ENCODE measurements at regions not wholly inside any gene's neighbourhood (a gene's known extent, or its start where the extent isn't known, plus 50 kb on each side); places are given as distances from the start of the nearest gene placed in this dataset.

DNA sequence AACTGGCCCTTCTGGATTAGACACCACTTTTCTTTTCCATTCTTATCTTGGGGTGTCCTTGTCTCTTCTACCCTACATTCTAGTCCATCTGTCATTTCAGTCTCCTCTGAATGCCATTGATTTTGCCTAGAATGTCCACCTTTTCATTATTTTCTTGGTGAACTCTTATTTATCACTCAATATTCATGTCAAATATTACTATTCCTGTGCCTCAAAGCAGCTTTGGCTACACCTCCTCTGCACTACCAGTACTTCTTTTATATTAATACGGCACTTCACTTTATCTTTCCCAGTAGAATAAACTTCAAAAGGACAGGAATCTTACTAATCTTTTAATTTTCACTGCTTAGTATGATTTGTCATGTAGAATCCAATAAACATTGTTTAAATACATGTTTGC lies 186.4 kb upstream of the DPYD start:
- no peak for TF ChIP-seq TAF1 (IDR thresholded peaks at IDR 0.05; ENCODE audit: low read depth, low read length)
- no peak for TF ChIP-seq PAX5 (IDR thresholded peaks at IDR 0.05; ENCODE audit: insufficient read depth, low read length, severe bottlenecking)
- TF ChIP-seq POLR2AphosphoS5 (IDR thresholded peaks at IDR 0.05; ENCODE audit: low read depth, low read length) = no peak
- no peak for TF ChIP-seq SPI1 (IDR thresholded peaks at IDR 0.05; ENCODE audit: low read depth, low read length)
- FAIRE-seq = no peak
- no peak for DNase-seq (ENCODE audit: insufficient read length, low spot score)

DNA sequence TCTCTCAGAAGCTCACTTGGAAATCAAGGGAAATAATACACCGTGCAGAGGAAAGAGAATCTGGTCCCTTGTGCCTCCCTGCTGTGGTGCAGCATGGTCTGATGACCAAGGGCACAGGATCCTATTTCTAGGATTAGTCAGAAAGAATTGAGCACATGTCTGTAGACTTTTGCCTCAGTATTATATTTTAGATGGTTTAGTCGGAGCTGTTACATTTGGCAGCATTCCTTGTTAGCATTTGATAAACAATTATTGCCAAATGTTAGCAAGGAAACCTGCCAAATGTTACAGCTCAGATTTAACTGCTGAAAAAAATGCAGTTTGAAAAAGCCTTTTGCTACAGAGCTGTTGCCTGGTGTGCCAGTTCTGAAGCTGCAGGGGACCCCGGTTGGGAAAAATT lies 183.5 kb upstream of the DPYD start:
- DNase-seq (ENCODE audit: insufficient read length, low spot score) = no peak
- no peak for FAIRE-seq
- TF ChIP-seq SPI1 (IDR thresholded peaks at IDR 0.05; ENCODE audit: low read depth, low read length) (no peak), PAX5 (IDR thresholded peaks at IDR 0.05; ENCODE audit: insufficient read depth, low read length, severe bottlenecking) (no peak), POU2F2 (IDR thresholded peaks at IDR 0.05; ENCODE audit: low read depth, low read length) (no peak), POLR2AphosphoS5 (IDR thresholded peaks at IDR 0.05; ENCODE audit: low read depth, low read length) (no peak), POLR2A (IDR thresholded peaks at IDR 0.05; ENCODE audit: low read depth, low read length) (no peak), TAF1 (IDR thresholded peaks at IDR 0.05; ENCODE audit: low read depth, low read length) (no peak)

DNA sequence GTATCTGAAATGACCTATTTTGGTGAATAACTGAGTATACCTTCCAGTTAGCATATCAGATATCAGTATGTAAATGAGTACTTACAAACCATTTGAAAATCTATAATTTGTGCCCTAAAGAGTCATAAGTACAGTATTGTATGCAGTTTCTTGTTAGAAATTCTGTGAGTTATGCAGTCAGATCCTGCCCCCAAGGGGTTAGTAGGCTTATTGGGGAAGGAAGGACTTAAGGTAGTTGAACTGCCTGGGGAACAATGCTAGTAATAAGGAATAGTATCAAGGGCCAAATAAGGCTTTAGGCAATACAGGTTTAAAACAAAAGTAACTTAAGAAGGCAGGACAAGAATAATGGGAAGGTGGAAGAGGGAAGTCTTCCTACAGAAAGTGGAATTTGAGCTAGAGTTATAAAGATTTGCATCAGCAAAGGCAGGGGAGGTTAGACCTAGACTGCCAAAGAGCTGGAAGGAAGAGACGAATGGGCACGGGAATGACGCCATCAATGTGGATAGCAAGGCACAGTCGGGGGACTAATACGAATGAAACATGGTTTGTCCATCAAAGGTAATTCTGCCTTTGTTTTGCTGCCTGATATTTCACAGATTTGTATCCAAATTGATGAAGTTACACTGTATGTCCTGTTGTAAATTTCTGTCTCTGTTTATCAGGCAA lies 182.9 kb upstream of the DPYD start:
- TF ChIP-seq TAF1 (IDR thresholded peaks at IDR 0.05; ENCODE audit: low read depth, low read length) = no peak
- no peak for TF ChIP-seq POLR2AphosphoS5 (IDR thresholded peaks at IDR 0.05; ENCODE audit: low read depth, low read length)
- TF ChIP-seq POU2F2 (IDR thresholded peaks at IDR 0.05; ENCODE audit: low read depth, low read length) = no peak
- no peak for TF ChIP-seq SPI1 (IDR thresholded peaks at IDR 0.05; ENCODE audit: low read depth, low read length)
- no peak for TF ChIP-seq POLR2A (IDR thresholded peaks at IDR 0.05; ENCODE audit: low read depth, low read length)
- TF ChIP-seq PAX5 (IDR thresholded peaks at IDR 0.05; ENCODE audit: insufficient read depth, low read length, severe bottlenecking) = no peak
- DNase-seq (ENCODE audit: insufficient read length, low spot score) (no peak), FAIRE-seq (no peak)

DNA sequence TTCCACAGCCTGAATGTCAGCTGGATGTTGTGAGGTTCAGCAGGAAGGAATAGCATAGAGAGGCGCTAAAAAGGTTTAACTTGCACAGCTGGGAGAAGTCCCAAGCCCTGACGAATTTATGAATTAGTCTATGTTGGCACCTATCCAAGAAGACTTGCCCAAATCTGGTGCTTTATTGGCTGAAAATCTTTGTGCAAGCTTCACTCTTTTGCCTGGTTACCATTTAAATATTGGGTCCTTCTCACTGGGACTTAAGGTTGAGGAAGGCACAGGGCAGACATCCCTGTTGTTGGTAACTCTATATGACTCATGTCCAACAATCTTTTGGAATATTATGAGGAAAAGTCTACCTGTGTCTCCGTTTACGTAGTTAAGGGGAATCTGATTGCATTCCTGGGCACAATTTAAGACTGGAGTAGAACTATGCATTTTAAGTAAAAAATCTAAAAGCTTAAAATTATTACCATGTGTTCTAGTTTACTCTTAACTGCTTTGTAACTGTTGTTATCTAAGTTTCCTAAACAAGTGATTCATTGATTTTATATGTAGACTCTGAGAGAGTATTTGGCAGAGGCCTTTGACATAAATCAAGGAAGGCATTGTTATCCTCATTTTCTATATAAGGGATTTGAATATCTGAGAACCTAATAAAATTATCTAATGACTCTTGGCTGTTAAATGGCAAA lies 181.7 kb upstream of the DPYD start:
- DNase-seq (ENCODE audit: insufficient read length, low spot score) (no peak), FAIRE-seq (no peak)
- TF ChIP-seq POLR2A (IDR thresholded peaks at IDR 0.05; ENCODE audit: low read depth, low read length) = no peak
- no peak for TF ChIP-seq PAX5 (IDR thresholded peaks at IDR 0.05; ENCODE audit: insufficient read depth, low read length, severe bottlenecking)
- no peak for TF ChIP-seq TAF1 (IDR thresholded peaks at IDR 0.05; ENCODE audit: low read depth, low read length)
- TF ChIP-seq SPI1 (IDR thresholded peaks at IDR 0.05; ENCODE audit: low read depth, low read length) = no peak
- TF ChIP-seq POU2F2 (IDR thresholded peaks at IDR 0.05; ENCODE audit: low read depth, low read length) = no peak
- TF ChIP-seq POLR2AphosphoS5 (IDR thresholded peaks at IDR 0.05; ENCODE audit: low read depth, low read length) = no peak

DNA sequence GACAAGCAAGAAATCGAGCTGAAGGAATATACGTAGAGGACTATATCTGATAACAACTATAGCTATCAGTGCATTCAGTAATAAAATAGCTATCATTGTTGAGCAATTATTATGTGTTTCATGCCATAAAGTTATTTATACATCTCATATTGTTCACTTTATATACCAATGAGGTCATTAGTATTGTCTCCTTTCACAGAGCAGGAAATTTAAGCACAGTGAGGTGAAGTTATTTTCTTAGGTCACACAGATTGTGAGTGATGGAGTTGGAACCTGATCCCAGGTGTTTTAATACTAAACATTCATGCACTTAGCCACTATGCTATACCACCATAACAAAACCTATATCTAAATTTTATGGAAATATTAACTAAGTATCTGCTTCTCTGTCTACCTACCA lies 180.5 kb upstream of the DPYD start:
- FAIRE-seq = no peak
- no peak for TF ChIP-seq POU2F2 (IDR thresholded peaks at IDR 0.05; ENCODE audit: low read depth, low read length)
- TF ChIP-seq SPI1 (IDR thresholded peaks at IDR 0.05; ENCODE audit: low read depth, low read length) = no peak
- TF ChIP-seq PAX5 (IDR thresholded peaks at IDR 0.05; ENCODE audit: insufficient read depth, low read length, severe bottlenecking) = no peak
- TF ChIP-seq POLR2AphosphoS5 (IDR thresholded peaks at IDR 0.05; ENCODE audit: low read depth, low read length) = no peak
- no peak for TF ChIP-seq TAF1 (IDR thresholded peaks at IDR 0.05; ENCODE audit: low read depth, low read length)
- TF ChIP-seq POLR2A (IDR thresholded peaks at IDR 0.05; ENCODE audit: low read depth, low read length) = no peak
- no peak for DNase-seq (ENCODE audit: insufficient read length, low spot score)

DNA sequence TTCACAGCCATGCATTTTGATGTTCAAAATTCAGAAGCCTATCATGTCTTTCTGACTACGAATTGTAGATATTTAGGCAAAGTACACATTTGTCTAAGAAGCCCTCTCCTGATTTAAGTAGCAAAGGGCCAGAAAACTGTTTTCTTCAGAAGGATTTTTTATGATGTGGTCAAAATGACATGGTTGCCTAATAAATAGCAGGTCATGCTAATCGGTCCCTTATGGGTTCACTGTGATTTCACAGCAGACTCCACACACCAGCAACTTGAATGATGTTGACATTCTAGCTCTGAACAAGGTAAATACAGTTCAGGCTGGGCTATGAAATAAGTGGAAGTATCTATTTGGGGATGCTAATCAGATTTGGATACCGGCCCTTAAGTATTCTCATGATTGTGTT lies 178.7 kb upstream of the DPYD start:
- TF ChIP-seq POU2F2 (IDR thresholded peaks at IDR 0.05; ENCODE audit: low read depth, low read length) (no peak), PAX5 (IDR thresholded peaks at IDR 0.05; ENCODE audit: insufficient read depth, low read length, severe bottlenecking) (no peak), POLR2A (IDR thresholded peaks at IDR 0.05; ENCODE audit: low read depth, low read length) (no peak), POLR2AphosphoS5 (IDR thresholded peaks at IDR 0.05; ENCODE audit: low read depth, low read length) (no peak), TAF1 (IDR thresholded peaks at IDR 0.05; ENCODE audit: low read depth, low read length) (no peak), SPI1 (IDR thresholded peaks at IDR 0.05; ENCODE audit: low read depth, low read length) (no peak)
- DNase-seq (ENCODE audit: insufficient read length, low spot score) (no peak), FAIRE-seq (no peak)

DNA sequence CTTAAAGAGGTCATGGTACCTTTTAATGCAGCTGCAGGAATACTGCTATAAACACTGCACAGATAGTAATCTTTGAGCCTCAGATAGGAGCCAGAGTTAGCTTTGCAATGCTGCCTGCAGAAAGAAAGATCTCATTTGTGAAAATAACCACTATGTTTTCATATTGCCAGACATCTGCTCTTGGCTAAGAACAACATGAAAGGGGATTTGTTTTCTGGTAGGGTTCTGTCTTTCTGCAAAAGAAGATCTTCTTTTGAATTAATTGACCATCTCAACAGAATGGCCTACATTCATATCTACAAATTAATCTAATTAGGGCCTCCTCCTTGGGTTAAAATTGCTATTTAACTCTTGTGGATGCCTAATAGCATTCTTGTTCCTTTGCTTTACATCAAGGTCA lies 177.6 kb upstream of the DPYD start:
- FAIRE-seq (no peak), DNase-seq (ENCODE audit: insufficient read length, low spot score) (no peak)
- TF ChIP-seq POLR2A (IDR thresholded peaks at IDR 0.05; ENCODE audit: low read depth, low read length) (no peak), TAF1 (IDR thresholded peaks at IDR 0.05; ENCODE audit: low read depth, low read length) (no peak), POU2F2 (IDR thresholded peaks at IDR 0.05; ENCODE audit: low read depth, low read length) (no peak), POLR2AphosphoS5 (IDR thresholded peaks at IDR 0.05; ENCODE audit: low read depth, low read length) (no peak), PAX5 (IDR thresholded peaks at IDR 0.05; ENCODE audit: insufficient read depth, low read length, severe bottlenecking) (no peak), SPI1 (IDR thresholded peaks at IDR 0.05; ENCODE audit: low read depth, low read length) (no peak)

DNA sequence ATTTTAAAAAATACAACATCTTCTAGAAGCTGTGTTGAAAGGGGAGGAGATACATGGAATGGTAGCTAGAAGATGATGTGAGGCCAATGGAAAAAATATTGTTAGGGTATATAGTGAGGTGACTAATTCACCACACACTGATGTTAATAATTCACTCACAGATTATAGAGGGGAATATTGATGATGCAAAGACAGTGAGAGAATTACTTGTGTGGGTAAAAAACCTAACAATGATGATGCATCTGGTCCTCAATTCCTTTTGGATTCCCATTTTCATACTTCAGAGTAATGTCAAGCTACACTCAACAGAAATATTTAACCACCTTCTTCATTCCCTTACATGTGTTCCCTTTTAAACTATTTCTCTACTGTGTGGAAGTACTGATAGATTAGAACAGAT lies 169.5 kb upstream of the DPYD start:
- DNase-seq (ENCODE audit: insufficient read length, low spot score) = no peak
- TF ChIP-seq POU2F2 (IDR thresholded peaks at IDR 0.05; ENCODE audit: low read depth, low read length) = no peak
- TF ChIP-seq PAX5 (IDR thresholded peaks at IDR 0.05; ENCODE audit: insufficient read depth, low read length, severe bottlenecking) = no peak
- no peak for TF ChIP-seq TAF1 (IDR thresholded peaks at IDR 0.05; ENCODE audit: low read depth, low read length)
- no peak for TF ChIP-seq SPI1 (IDR thresholded peaks at IDR 0.05; ENCODE audit: low read depth, low read length)
- TF ChIP-seq POLR2A (IDR thresholded peaks at IDR 0.05; ENCODE audit: low read depth, low read length) = no peak
- no peak for TF ChIP-seq POLR2AphosphoS5 (IDR thresholded peaks at IDR 0.05; ENCODE audit: low read depth, low read length)
- no peak for FAIRE-seq

DNA sequence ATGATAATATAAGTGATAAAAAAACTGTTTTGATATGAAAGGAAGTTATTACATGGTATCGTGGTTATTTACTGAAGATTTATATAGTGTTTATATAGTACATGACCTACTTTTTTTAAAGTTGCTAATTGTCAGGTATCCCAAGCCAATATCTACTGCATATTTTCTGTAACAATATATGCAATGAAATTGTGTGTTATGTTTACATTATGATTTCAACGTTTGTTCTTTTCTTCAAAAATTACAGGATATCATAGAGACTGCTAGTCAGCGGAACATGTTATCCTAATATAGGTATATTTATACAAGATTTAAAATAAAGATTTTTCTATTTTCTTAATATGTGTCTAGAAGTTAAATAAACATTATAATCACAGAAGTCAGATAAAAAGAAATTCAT lies 167.5 kb upstream of the DPYD start:
- no peak for DNase-seq (ENCODE audit: insufficient read length, low spot score)
- TF ChIP-seq PAX5 (IDR thresholded peaks at IDR 0.05; ENCODE audit: insufficient read depth, low read length, severe bottlenecking) = no peak
- TF ChIP-seq TAF1 (IDR thresholded peaks at IDR 0.05; ENCODE audit: low read depth, low read length) = no peak
- no peak for TF ChIP-seq POLR2A (IDR thresholded peaks at IDR 0.05; ENCODE audit: low read depth, low read length)
- no peak for TF ChIP-seq SPI1 (IDR thresholded peaks at IDR 0.05; ENCODE audit: low read depth, low read length)
- no peak for TF ChIP-seq POU2F2 (IDR thresholded peaks at IDR 0.05; ENCODE audit: low read depth, low read length)
- TF ChIP-seq POLR2AphosphoS5 (IDR thresholded peaks at IDR 0.05; ENCODE audit: low read depth, low read length) = no peak
- FAIRE-seq = no peak

Data from GM12891 (cell line).